ENCODE measurements at regions not wholly inside any gene's neighbourhood (a gene's known extent, or its start where the extent isn't known, plus 50 kb on each side); places are given as distances from the start of the nearest gene placed in this dataset.

DNA sequence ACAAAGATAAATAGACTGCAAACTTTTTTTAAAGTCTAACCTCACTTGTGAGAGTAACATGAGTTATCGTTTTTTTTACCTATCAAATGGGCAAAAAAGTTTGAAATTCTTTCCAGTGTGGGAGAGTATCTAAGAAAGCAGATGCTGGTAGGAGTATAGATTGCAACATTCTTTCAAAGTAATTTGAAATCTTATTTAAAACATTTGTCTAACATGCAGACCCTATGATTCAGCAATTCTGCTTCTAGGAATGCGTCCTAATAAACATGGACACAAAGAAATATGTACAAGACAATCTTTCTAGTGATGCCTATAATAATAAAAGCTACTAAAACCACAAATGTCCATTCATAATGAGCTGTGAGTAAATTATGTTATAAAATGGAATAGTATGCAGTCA lies 110.4 kb upstream of the TMCC3 start:
- DNase-seq (ENCODE audit: low read depth in 4 of 4, low spot score in 3 of 4): no peak

DNA sequence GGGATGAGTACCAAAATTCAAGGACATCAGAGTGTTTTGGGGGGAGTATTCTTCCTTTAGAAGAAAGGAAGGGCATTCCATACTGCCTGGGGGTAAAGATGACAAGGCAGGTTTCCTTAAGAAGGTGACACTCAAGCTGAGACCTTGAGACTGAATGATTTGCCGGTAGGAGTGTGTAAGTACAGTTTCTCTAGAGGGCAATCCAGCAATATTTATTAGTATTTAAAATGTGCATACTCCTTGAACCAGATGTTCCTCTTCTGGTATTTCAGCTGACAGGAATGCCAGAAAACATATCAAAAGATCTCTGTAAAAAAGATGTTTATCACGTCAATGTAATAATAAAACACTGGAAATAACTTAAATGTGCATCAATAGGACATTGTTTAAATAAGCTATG lies 106.4 kb upstream of the TMCC3 start:
- no peak for DNase-seq (ENCODE audit: low read depth in 4 of 4, low spot score in 3 of 4)

DNA sequence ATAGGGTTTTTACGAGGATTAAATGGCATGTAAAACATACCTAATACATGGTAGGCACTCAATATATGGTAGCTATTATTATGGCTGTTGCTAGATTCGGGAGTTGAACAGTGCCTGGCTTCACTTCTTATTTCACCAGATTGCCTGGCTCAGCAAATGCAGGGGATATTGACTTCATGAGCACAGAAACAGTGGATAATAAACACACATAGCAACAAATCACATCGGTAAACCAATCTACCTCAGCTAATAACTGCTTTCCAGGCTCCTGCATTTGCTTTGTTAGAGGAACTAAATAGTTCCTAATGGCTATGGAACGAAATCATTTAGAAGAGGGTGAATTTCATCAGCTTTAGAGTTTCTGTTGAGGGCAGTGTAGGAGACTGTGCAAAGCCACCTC lies 105.2 kb upstream of the TMCC3 start:
- DNase-seq (ENCODE audit: low read depth in 4 of 4, low spot score in 3 of 4): no peak

DNA sequence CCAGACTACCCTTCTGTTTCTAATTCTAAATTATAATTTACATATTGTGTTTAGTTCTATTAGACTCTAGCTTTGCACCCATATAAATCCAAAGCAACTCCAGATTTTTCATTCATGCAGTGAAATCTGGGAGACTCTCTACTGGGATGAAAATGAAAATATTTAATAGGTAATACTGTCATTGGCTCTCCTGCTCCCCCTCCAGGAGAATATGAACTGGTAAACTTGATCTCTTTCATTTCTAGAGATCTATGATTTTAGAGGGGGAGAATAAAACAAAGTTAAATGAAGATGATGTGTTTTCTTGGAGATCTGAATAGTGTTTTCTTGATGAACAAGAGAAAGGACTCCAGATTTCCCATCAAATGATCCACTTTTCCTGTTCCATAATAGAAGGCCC lies 104.3 kb upstream of the TMCC3 start:
- no peak for DNase-seq (ENCODE audit: low read depth in 4 of 4, low spot score in 3 of 4)

DNA sequence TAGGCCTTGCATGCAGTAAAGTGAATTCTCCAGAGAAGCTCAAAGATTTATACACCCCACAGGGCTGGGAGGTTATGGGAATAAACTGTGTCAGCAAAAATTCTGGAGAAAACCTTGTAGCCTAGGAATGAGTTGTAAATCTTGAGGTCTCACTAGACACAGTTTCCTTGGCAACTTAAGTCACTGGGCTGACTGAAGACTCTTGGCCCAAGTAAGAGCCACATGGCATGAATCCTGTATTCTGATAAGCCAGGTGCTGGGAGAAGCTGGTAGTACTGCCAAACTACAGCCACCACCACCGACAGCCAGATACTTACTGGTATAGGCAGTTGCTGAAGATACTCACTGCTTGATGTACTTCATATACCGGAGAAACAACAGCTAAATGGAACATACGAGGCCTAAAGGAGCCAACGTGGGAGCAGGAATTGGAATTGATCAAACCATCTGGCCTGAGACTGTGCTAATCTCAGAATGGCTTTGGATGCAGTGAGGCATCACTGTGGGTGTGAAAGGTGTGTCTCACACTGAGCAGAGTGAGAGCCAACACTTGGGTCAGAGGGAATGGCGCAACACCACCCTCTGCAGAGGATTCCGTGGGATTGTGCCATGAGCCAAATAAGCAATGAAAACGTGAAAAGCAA lies 102.8 kb upstream of the TMCC3 start:
- DNase-seq (ENCODE audit: low read depth in 4 of 4, low spot score in 3 of 4): no peak

DNA sequence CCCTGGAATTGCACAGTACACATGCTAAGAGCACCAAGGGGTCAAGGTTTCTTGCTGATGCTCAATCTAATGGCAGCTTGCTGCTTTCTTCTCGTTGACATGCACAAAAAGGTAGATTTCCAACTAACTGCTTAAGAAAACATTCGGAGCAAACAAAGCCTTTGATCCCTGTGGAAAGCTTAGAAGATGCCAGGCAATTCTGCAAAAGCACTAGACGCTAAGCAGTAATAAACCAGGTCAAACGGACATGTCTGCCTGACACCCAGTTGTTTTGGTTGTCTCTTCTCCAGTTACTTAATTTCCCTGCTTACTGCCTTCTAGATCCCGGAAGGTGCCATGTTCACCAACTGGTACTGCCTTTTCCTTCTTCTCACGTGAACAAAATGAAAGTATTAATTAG lies 100.5 kb upstream of the TMCC3 start:
- DNase-seq (ENCODE audit: low read depth in 4 of 4, low spot score in 3 of 4): no peak

DNA sequence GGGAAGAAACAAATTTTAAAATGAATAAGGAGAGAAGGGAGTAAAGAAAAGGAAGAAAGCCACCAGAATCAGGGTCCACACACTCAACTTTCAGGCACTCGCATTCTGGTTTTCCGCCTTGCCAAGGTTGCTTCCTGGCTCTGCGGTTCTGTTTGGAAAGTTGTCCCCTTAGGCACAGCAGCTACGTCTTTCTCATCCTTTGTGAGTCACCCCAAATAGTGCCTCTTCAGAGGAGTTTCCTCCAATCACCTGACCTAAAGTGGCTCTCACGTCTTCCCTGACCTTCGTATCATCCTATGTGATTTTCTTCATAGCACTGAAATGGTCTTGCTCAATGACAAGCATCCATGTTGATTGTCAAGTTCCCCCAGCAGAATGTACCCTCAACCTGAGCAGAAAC lies 99.5 kb upstream of the TMCC3 start:
- DNase-seq (ENCODE audit: low read depth in 4 of 4, low spot score in 3 of 4): no peak

DNA sequence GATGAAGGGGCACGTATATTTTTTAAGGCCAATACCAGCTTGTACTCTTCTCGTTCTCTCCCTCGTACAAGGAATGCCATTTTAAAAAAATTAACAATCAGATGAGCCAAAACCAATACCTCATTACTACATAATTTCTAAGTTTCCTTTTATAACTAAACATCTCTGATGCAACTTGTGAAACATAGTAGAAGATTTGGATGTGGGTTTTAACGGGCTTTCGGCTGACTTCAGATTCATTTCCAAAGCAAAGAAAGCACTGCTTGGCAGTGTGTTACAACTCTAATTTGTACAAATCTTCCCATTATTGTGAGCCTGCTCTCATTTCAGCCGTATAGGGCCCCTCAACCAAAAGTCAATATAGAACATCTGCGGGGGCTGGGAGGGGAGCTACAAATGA lies 99.1 kb upstream of the TMCC3 start:
- DNase-seq (ENCODE audit: low read depth in 4 of 4, low spot score in 3 of 4): no peak

DNA sequence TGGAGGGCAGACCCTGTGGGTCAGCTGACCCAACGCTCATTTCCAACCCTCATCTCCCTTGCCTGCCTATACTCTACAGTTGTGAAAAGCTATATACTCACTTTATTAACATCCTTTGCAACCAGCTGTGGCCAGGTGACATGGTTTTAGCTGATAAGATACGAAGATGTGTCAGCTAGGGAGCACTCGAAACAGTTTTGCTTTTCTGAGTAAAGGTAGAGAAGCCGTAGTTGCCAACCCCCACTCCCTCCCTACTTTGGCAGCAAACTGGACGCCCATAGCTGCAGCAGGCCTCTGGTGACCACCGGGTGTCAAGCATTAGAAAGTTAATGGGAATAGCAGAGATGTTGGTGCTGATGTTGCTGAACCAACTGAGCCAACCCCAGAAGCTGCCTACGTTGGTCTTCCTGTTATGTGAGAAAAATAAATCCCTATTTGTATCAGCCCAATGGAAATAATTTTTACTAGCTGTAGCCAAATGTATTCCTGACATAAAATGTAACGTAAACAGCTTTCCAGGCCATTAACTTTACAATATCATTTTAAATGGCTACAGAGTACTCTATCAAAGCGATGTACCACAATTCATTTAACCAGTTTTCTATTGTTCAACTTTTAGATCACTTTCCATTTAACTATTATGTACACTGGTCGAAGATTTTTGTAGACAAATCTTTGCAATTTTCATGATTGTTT lies 98.5 kb upstream of the TMCC3 start:
- no peak for DNase-seq (ENCODE audit: low read depth in 4 of 4, low spot score in 3 of 4)

DNA sequence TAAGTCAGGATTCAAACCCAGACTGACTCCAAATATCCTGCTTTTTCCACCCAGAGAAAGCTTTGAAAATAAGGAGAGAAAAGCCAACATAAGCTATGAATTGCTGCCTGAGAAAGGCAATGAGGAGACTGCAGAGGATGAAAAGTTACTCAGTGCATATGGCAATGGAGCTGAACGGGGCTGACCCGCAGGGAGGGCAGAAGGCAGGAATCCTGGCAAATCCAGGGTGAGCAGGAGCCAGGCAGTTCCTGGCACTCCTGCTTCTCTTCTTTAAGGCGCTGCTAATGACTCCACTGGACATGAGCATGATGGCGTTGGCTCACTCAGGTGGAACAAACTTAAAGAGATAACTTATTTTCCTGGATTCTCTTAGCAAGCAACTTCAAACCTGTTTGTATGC lies 95.2 kb upstream of the TMCC3 start:
- DNase-seq (ENCODE audit: low read depth in 4 of 4, low spot score in 3 of 4): no peak

DNA sequence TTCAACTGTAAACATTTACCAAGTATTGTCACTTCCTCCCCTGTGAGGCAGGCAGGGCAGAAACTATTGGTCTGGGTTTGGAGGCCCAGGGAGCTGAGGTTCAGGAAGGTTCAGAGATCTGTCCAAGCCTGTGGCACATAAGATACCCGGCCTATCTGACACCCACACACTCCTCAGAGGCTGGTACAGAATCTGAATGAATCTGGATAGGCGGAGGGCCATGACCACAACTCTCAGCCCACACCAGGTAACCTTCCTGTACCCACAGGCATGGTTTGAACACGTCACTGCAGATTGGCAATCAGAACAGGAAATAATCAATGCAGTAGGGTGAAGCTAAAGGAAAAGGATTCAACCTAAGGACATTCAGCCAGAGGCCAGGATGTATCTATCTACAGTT lies 92.8 kb upstream of the TMCC3 start:
- DNase-seq (ENCODE audit: low read depth in 4 of 4, low spot score in 3 of 4): no peak

DNA sequence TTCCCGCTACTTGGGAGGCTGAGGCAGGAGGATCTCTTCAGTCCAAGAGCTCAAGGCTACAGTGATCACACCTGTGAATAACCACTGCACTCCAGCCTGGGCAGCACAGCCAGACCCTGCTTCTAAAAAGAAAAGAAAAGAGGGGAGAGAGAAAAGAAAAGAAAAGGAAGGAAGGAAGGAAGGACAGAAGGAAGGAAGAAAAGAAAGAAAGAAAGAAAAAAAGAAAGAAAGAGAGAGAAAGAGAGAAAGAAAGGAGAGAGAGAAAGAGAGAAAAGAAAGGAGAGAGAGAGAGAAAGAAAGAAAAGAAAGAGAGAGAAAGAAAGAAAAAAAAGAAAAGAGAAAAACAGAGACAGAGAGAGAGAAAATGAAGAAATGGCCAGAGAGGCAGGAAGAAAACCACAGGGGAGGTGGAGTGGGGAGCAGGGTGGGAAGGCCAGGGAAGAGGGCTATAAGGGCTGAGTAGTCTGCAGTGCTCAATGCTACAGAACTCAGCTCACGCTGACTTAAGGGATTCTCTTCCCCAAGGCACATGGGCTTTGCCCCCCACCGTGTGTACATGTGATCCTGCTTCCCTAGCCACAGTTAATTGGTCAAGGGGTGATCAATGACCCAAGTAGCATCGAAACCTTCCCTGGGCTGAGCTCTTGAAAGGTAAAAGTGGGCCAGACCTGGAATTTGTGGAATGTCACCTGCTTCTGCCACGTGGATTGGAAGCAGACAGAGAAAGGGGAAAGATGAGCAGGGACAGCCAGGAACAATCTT lies 90.4 kb upstream of the TMCC3 start:
- DNase-seq (ENCODE audit: low read depth in 4 of 4, low spot score in 3 of 4): no peak

DNA sequence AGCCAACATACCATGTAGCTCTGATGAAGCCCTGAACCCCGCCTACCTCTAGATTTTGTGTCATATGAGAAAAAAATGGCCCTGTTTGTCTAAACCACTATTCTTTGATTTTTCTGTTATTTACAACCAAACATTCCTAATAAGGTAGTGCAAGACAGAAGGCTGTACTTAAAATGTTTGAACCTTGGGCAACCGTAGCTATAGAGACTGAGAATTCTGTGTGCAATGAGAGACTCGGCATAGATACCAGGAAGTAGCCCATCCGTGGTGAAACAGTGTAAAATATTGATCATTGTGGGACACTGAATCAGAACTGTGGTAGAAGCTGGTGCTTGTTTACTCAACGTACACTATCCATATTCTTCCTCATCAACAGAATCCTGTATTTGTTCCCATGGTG lies 86.5 kb upstream of the TMCC3 start:
- no peak for DNase-seq (ENCODE audit: low read depth in 4 of 4, low spot score in 3 of 4)

DNA sequence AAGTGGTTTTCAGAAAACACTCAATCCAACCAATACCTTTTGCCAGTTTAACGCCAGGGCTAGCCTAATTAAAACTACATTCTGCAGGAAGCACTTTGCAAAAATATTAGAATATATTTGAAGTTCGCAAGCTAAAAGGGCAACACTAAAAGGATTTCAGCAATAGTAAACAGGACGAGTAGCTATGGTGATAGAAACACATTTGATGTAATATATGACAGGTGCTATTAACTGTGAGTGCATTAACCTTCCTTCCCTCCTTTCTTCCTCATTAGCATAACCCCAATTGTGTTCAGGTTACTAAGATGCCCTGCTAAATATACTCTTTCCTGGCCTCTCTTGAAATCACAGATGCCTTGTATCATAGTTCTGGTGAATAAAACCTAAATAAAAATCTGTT lies 85.6 kb upstream of the TMCC3 start:
- no peak for DNase-seq (ENCODE audit: low read depth in 4 of 4, low spot score in 3 of 4)

DNA sequence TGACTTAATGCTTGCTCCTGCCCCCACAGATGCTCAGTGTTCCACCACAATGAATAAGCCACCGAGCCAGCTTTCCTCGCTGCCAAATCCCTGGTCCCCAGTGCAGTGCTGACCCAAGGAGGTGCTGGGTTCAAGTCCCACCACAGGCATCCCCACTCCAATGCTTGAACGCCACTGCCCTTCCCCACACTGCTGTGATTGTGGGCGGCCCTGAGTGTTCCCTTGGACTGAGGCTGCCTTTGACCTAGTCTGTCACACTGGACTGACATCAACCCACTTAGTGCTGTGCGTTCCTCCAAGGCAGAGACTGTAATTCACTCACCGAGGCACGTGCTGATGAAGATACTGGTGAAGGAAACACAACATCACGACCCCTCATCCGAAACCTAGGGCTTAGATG lies 83.4 kb upstream of the TMCC3 start:
- no peak for DNase-seq (ENCODE audit: low read depth in 4 of 4, low spot score in 3 of 4)

DNA sequence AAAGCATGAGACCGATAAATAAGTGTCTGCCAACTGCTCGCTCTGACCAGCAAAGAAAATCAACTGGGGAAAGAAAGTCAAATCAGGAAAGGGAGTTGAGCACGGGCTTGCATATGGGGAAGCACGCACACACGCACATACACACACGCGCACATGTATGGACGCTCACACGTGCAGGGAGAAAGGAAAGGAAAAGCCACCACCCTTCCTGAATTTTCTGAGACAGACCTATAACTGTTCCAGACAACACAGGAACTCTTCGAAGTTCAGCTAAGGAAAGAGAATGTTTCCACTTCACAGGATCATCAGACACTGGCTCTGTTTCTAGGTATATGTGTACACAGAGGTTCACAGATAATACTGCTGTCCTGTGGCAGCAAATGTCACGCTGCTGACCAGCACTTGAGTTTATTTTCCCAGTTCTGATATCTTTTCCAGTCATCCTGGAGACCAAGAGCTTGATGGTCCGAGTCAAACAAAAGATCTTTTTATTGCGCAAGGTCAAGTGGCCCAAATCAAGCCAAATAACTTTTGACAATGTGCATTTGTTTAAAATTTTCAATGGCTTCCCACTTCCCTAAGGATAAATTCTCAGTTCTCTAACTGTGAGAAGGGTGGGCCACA lies 82.1 kb upstream of the TMCC3 start:
- DNase-seq (ENCODE audit: low read depth in 4 of 4, low spot score in 3 of 4): no peak

DNA sequence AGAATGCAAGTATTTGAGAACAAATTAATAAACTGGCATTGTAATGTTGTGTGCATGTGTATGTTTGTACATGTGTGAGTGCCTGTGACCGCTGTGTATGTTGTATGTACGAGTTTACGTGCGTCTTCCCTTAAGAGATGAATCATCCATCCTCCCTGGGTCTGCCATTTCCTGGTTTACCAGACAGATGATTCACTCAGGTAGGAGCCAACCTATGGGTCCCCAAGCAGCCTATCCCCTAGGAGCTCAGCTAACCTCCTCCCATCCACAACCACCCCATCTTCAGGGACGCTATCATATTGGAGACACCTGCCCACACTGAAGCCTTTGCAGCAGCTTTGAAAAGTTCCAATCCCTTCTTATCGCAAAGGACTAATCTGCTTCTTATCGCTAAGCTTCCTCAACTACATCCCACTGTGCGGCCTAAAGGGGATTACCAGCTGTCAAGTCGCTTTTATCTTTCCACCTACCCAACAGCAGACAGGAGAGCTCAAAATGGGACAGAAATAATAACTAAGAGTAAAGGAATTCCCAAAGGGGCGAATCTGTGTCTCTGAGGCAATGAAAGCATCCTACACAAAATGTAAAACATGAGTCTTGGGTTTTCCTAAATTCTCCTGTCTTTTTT lies 81.5 kb upstream of the TMCC3 start:
- no peak for DNase-seq (ENCODE audit: low read depth in 4 of 4, low spot score in 3 of 4)

DNA sequence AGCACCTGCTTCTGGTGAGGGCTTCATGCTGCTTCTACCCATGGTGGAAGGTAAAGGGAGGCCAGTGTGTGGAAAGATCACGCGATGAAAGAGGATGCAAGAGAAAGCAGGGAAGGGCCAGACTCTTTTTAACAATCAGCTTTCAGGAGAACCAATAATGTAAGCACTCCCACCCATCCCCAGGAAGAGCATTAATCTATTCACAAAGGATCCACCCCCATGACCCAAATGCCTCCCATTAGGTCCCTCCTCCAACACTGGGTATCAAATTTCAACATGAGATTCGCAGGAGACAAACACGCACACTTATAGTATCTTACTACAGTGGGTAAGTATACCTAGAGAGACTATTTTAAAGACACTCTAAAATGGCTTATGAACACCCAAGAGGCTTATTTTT lies 80.5 kb upstream of the TMCC3 start:
- DNase-seq (ENCODE audit: low read depth in 4 of 4, low spot score in 3 of 4): no peak

DNA sequence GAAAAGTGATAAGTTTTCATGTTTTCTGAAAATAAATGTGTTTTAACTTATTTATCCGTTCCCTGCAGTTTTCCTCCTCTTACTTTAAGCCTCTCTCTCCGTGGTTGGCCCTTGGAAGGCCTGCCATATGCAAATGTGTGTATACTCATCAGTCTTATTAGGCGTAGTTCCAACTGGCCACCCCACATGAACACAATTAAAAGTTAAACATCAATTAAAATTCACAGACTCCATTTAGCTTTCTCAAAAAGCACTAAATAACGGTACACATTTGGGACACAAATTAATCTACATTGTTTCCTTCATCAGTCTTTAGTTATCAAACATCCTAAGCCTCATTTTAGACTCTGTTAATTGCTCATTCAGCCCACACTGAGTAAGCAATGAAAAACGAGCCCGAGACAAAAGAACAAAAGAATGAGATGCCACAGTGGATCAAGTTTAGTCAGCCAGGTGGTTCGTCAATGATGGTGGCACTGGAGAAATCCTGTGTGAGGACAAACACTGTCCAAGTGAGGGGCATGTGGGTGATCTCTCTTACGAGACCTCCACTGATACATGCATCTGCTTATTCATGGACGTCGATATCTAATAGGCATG lies 76.0 kb upstream of the TMCC3 start:
- DNase-seq (ENCODE audit: low read depth in 4 of 4, low spot score in 3 of 4): no peak

DNA sequence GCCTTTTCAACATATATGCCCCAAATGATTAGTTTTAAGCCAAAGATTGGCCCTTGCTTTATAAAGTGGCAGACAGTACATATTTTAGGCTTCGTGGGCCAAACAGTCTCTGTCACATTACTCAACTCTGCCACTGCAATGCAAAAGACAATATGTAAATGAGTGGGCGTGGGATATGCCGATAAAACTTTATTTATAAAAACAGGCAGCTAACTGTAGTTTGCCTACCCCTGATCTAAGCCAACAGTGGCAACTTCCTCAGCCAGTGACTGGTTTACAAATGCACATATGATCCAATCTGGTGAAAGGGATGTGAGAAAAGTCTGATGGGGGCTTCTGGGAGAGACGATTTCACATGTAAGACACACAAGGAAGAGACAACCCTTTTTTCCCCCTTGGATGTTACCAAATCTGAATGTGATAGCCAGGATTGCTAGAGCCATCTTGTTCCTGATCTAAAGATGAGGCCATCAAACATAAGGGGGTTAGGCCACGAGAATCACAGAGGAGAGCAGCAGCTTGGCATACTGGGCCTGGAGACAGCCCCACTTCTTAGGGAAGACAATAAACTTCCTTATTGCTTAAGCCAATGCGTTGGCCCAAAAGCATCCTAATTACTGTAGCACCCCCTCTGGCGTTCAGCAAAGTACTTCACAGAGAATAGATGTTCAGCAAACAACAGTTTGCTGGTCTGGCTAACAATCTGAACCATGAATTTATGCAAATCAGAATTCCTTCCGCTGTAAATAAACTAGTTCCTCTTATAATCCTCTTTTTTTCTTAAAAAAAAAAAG lies 75.2 kb upstream of the TMCC3 start:
- DNase-seq (ENCODE audit: low read depth in 4 of 4, low spot score in 3 of 4): no peak
